ENCODE measurements at regions not wholly inside any gene's neighbourhood (a gene's known extent, or its start where the extent isn't known, plus 50 kb on each side); places are given as distances from the start of the nearest gene placed in this dataset.
"Not testable (repeated sequence)": the region's sequence is repeated elsewhere in the genome, so short reads cannot be mapped to it uniquely, and the experiment has no call there.

GRCh38 chr14:71541271-71541670 is 391.0 kb upstream of the RGS6 start:
- no peak for DNase-seq

- no peak for DNase-seq
Measured at GRCh38 chr14:71541973-71542690, 390.1 kb upstream of the RGS6 start.

- DNase-seq = no peak
Measured at GRCh38 chr14:71549421-71550050, 382.7 kb upstream of the RGS6 start.

GRCh38 chr14:71550367-71550766 is 381.9 kb upstream of the RGS6 start:
- no peak for DNase-seq

DNA sequence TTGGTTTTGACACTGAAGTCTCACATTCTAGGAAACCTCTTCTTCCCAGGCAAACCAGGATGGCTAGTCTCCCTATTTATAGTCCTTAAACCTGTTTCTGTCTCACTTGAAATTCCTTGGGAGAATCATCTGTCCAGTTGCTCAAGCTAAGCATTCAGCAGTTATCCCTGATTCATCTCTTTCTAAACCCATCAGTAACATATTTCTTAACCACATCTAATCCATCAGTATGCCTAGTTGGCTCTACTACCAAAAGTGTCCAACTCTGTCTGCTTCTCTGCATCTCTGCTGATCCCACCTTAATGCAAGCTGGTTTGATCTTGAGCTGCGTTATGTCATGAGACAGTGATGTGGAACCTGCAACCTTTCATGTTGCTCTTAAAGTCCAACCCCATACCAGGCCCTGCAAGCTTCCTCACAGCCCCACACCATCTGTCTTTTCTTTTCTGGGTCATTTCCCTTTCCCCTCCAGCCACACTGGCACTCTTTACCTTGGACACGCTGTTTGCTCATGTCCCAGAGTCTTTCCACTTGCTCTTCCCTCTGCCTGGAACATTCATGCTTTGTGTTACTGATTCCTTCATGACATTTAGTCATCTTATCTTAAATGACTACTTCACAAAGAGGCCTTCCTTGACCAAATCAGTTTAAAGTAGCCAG is 380.8 kb upstream of the RGS6 start:
- no peak for DNase-seq

DNA sequence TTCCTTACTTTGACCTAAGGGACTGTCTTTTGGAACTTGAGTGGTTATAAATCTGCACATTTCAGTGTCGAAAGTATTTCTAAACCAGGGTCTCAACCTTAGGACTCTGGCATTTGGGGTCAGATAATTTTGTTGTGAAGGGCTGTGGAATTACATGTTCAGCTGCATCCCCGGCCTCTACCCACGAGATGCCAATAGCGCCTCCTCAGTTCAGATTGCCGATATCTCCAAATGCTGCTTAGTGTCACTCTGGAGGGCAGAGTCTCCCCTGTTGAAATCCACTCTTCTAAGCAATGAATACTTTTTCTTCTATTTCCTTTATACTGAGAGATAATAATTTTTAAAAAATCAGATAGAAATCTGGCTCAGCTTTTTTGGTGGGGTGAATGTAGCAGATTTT is 379.4 kb upstream of the RGS6 start:
- no peak for DNase-seq

- no peak for DNase-seq
Measured at GRCh38 chr14:71553779-71554178, 378.4 kb upstream of the RGS6 start.

DNA sequence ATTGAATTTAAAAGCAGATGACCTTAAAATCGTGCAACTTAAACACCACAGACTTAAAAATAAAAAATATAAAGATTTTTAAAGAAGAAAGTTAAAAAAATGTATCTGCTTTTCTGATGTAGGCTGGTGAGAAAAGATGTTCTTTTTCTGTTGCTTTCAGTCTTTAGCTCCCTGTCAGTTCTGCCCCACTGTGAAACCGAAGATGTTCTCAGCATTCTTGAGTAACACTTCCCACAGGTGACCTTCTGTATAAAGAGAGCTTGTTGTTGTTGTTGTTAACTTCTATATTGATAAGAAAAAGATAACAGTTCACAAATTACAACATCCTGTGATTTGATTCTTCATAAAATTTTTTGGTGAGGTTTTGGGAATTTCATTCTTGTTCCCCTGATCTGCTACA is 377.9 kb upstream of the RGS6 start:
- no peak for DNase-seq

GRCh38 chr14:71554959-71555612 is 377.1 kb upstream of the RGS6 start:
- DNase-seq = no peak

DNA sequence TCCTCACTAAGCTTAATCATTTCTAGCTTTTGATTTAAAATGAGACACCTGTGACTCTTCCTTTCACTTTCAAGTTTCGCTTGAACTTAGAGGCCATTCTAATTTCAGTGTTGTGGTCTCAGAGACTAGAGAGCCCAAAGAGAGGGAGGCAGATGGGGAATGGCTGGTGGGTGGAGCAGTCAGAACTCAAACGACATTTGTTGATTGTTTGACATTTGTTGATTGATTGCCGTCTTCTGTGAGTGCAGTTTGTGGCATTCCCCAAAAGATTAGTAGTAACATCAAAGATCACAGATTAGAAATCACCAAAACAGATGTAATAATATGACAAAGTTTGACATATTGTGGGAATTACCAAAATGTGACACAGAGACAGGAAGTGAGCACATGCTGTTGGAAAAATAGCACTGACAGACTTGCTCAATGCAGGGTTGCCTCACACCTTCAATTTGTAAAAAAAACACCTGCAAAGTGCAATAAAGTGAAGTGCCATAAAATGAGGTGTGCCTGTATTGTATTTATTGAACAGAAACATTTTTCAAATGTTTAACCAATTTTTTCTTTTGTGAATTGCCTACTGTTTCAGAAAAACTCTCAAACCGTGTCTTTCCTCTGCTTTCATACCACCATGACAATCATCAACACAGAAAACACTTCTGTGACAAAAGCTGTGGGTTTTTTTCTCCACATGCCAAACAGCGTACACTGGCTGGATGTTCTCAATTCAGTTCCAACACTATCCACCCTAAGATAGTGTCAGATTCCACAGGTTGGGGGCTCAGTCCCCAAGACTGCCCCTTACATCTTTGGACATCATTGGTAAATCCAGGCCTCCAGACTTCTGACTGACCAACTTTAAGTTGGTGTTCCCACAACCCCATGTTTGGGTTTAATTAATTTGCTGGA is 376.3 kb upstream of the RGS6 start:
- DNase-seq = no peak

DNA sequence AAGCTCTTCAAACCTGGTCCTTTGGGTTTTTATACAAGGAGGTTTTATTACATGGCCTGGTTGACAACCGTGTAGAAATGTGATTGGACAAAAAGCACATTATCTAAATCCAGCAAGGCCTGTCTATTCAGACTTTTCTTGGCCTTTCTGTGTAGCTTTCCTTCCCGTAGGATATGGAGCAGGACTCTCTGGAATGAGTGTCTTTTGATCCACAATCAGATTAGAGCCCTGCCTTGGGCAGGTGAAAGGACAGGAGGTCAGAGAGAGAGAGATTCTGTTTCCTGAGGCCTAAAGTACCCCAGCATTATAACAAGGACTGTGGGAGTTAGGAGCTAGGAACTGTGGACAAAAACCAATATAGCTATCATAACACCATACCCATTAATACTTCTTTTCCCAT is 375.5 kb upstream of the RGS6 start:
- no peak for DNase-seq

GRCh38 chr14:71557351-71557750 is 374.9 kb upstream of the RGS6 start:
- no peak for DNase-seq

- not testable (repeated sequence) for DNase-seq
Measured at GRCh38 chr14:71558943-71559342, 373.3 kb upstream of the RGS6 start.

DNA sequence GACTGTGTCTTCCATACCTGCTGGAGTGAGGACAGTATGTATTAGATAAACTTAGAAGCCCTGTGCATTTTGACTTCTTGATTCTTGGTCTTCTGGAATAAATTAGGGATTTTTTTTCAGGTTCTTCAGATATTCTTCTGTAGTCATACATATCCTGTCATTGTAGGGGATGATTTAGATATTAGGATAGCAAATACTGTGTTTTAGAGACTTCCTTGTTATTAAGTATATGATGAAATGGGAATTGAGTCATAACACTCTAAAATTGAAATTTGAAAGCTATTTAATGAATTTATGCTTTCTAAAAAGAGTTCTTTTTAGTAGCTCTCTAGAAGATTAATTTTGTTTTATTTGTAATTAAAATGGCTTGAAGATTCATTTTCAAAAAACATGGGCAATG is 371.5 kb upstream of the RGS6 start:
- no peak for DNase-seq

DNA sequence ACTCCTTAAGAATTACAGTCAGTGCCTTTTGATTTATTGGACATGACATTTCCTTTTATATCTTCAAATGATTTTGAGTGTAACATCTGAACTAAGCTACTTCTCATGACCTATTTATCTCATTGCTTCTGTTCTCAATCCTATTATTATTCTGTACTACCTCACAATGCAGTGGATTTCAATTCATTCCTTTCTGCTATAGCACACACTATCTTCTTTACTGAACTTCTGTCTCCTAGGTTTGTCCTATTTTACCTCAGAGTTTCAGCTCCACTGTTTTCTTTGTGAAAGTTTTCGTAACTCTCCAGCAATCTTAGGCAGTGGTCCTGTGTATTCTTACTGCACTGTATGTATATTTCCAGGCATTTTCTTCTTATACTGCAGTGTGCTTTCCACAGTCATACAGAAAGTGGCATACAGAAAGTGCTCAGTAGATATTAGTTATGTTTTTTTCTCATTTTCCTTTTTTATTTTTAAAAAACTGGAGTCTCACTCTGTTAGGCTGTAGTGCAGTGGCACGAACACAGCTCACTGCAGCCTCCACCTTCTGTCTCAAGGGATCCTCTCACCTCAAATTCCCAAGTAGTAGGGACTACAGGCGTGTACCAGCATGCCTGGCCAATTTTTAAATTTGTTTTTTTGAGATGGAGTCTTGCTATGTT is 368.6 kb upstream of the RGS6 start:
- DNase-seq = no peak

- DNase-seq = no peak
Measured at GRCh38 chr14:71566276-71566675, 366.0 kb upstream of the RGS6 start.

DNA sequence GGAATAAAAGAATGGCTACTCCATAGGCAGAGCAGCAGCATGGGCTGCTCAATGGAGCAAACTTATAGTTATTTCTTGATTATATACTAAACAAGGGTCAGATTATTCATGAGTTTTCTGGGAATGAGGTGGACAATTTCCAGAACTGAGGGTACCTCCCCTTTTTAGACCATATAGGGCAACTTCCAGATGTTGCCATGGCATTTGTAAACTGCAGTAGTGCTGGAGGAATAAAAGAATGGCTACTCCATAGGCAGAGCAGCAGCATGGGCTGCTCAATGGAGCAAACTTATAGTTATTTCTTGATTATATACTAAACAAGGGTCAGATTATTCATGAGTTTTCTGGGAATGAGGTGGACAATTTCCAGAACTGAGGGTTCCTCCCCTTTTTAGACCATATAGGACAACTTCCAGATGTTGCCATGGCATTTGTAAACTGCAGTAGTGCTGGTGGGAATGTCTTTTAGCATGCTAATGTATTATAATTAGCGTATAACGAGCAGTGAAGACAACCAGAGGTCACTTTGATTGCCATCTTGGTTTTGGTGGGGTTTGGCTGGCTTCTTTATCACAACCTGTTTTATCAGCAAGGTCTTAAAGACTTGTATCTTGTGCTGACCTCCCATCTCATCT is 364.6 kb upstream of the RGS6 start:
- DNase-seq = not testable (repeated sequence)

- no peak for DNase-seq
Measured at GRCh38 chr14:71574976-71575375, 357.3 kb upstream of the RGS6 start.

DNA sequence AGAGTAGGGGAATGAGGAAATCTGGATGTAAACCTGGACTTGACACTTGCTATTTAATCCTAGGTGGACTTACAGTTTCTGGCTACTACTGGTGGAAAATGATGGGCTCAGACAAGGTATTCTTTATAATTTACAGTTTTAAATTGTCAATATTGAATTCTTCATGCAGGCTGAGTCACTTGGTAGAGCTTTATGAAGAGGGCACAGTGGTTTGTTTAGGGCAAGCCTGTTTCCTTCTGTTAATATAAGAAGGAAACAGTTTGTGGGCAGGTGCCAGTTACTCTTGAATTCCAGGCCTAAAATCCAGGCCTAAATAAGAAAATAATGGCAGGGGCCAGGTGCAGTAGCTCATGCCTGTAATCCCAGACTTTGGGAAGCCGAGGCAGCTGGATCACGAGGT is 355.8 kb upstream of the RGS6 start:
- DNase-seq = no peak

GRCh38 chr14:71579331-71579730 is 352.9 kb upstream of the RGS6 start:
- no peak for DNase-seq

DNA sequence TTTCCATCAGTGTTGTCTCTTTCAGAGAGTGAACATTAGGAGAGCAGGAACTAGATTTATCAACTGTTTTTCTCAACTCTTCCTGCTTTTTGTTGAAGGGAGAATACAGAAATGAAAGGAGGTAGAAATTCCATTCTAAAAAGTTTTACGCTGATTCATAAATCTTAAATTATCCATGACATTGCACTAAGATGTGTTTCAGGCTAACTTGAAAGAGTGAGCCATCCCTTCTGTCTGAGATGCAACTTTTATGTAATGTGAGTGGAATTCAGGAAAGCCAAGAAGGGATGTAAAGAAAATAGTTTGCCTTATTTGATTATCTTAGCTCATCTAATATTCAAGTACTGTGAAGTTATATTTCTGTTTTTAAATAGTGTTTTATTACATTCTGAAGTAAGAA is 349.5 kb upstream of the RGS6 start:
- DNase-seq = no peak

- DNase-seq = no peak
Measured at GRCh38 chr14:71583194-71583593, 349.0 kb upstream of the RGS6 start.

All from SHP77 (cell line).